Transverse colon (tissue), 4 donors: ENCODE measurements at regions not wholly inside any gene's neighbourhood (a gene's known extent, or its start where the extent isn't known, plus 50 kb on each side); places are given as distances from the start of the nearest gene placed in this dataset.

Experiments
- DNase-seq: peaks from one replicate; pipeline ENCODE4 v3.0.0-alpha.2; 2019
- H3K27ac ChIP-seq, 4 donors: fragments of 200-600 bp; sonication (generic); 2 replicates each; pipeline ENCODE4 v1.5.1; 2016 to 2018; ENCODE audit warnings: inconsistent platforms in 4 of 4
- H3K27me3 ChIP-seq: fragments of 200-600 bp; sonication (generic); 2 replicates; pipeline ENCODE4 v1.5.1; 2017; ENCODE audit warnings: inconsistent platforms
- H3K36me3 ChIP-seq, 4 donors: fragments of 200-600 bp; sonication (generic); 2 replicates each; pipeline ENCODE4 v1.5.1; 2017 to 2019; ENCODE audit warnings: inconsistent platforms in 4 of 4
- H3K4me1 ChIP-seq, 4 donors: fragments of 200-600 bp; sonication (generic); 2 replicates each; pipeline ENCODE4 v1.5.1; 2017 to 2020; ENCODE audit warnings: inconsistent platforms in 4 of 4
- H3K4me3 ChIP-seq, 4 donors: fragments of 200-600 bp; sonication (generic); 1 replicate in 1 of 4; 2 replicates in 3 of 4; pipeline versions ENCODE4 v1.5.1 to v1.6.1; 2017 to 2019; ENCODE audit warnings: inconsistent platforms in 4 of 4
- H3K9me3 ChIP-seq, 2 donors: fragments of 200-600 bp; sonication (generic); 2 replicates each; pipeline ENCODE4 v1.5.1; 2017 to 2019; ENCODE audit warnings: inconsistent platforms in 2 of 2
- CTCF ChIP-seq, 5 experiments: fragments of 200-600 bp in 3 of 5; fragments of 450-650 bp in 2 of 5; sonication (generic) in 3 of 5; IDR thresholded peaks; 1 replicate in 2 of 5; 2 replicates in 3 of 5; pipeline ENCODE4 v1.5.1; 2016 to 2017; ENCODE audit warnings: antibody characterized with exemption in 5 of 5, inconsistent platforms in 3 of 5, mild to moderate bottlenecking in 2 of 5, moderate library complexity in 1 of 5
- EP300 ChIP-seq: sonication (generic); formaldehyde crosslinking; IDR thresholded peaks from one replicate; pipeline ENCODE4 v1.6.1; 2017; ENCODE audit warnings: antibody characterized with exemption, low read depth
- POLR2A ChIP-seq: fragments of 450-650 bp; IDR thresholded peaks from one replicate; pipeline ENCODE4 v1.6.1; 2016; ENCODE audit warnings: antibody characterized with exemption, mild to moderate bottlenecking, moderate library complexity
- POLR2AphosphoS5 ChIP-seq, 3 donors: sonication (generic); formaldehyde crosslinking; IDR thresholded peaks; one replicate each; pipeline ENCODE4 v1.6.1; 2016; ENCODE audit warnings: antibody characterized with exemption in 3 of 3
- WGBS, 2 donors: methylation state at CpG; one replicate each; pipeline ENCODE4 v1.1.5; 2018; ENCODE audit warnings: low coverage in 1 of 2; 5-methylcytosine and 5-hydroxymethylcytosine counted together
- in situ Hi-C, 4 donors: fragments of 200-750 bp; cut with MboI; loops; one replicate each; pipeline versions ENCODE4 v1.15.0 to v1.15.1; 2017; ENCODE audit warnings: low sequenced_read_pairs in 3 of 4, low pct_ligation_motif_present in 1 of 4, low pct_unique_long_range_greater_than_20kb in 1 of 4
- intact Hi-C: fragments of 100-400 bp; cut with DNase I; formaldehyde crosslinking; loops from one replicate; pipeline ENCODE4 v1.15.1; 2023; ENCODE audit warnings: low total_unique reads

GRCh38 chr2:175630280-175631244 lies 371.5 kb downstream of the LNPK start:
- TF ChIP-seq EP300 (no peak), CTCF (IDR thresholded peaks at IDR 0.05) (no peak), POLR2A (no peak)
- Histone ChIP-seq H3K27ac (peak overlapping the region; percentile 29 to 65 (median 49)), H3K27me3 (no peaks in the 10 kb centered on the region), H3K4me1 (peaks cover 0 to 12% (median 5%) of the 10 kb centered on the region in 4 donors), H3K36me3 (no peaks in the 10 kb centered on the region), H3K9me3 (no peaks in the 10 kb centered on the region), H3K4me3 (no peak overlapping the region)
- in situ Hi-C loops (no loop called here), intact Hi-C loops (no loop called here)
- WGBS, 2 donors, result 40 to 41% methylated on average over 6 to 15 of the region's 15 CpGs
- no peak for DNase-seq

- peaks cover 0 to 12% (median 5%) of the 10 kb centered on the region in 4 donors for H3K4me1 ChIP-seq
- no peak overlapping the region for H3K27ac ChIP-seq
- no peaks in the 10 kb centered on the region for H3K9me3 ChIP-seq
- H3K27me3 ChIP-seq, result no peaks in the 10 kb centered on the region
- no peak overlapping the region for H3K4me3 ChIP-seq
- TF ChIP-seq CTCF (IDR thresholded peaks at IDR 0.05) (no peak), POLR2AphosphoS5 (IDR thresholded peaks at IDR 0.05) (no peak), POLR2A (no peak)
- in situ Hi-C loops (no loop called here), intact Hi-C loops (no loop called here)
- H3K36me3 ChIP-seq, result no peaks in the 10 kb centered on the region
- no peak for DNase-seq
Observed at GRCh38 chr2:175628243-175628642, 373.8 kb downstream of the LNPK start.

GRCh38 chr2:175627405-175627804 lies 374.7 kb downstream of the LNPK start:
- Histone ChIP-seq H3K27ac (no peak overlapping the region), H3K36me3 (no peaks in the 10 kb centered on the region), H3K27me3 (no peaks in the 10 kb centered on the region), H3K9me3 (no peaks in the 10 kb centered on the region), H3K4me3 (no peak overlapping the region), H3K4me1 (peaks cover 0 to 12% (median 5%) of the 10 kb centered on the region in 4 donors)
- in situ Hi-C loops, result no loop called here
- TF ChIP-seq EP300, result no peak
- no peak for TF ChIP-seq POLR2AphosphoS5 (IDR thresholded peaks at IDR 0.05)
- no peak for TF ChIP-seq POLR2A
- TF ChIP-seq CTCF (IDR thresholded peaks at IDR 0.05), result no peak
- no peak for DNase-seq
- intact Hi-C loops, result no loop called here

- 48 to 60% methylated on average over 3 to 4 of the region's 4 CpGs for WGBS, 2 donors
- intact Hi-C loops, result no loop called here
- in situ Hi-C loops, result no loop called here
- Histone ChIP-seq H3K4me3 (no peak overlapping the region), H3K27ac (no peak overlapping the region), H3K36me3 (no peaks in the 10 kb centered on the region), H3K9me3 (no peaks in the 10 kb centered on the region), H3K4me1 (peaks cover 0 to 11% (median 5%) of the 10 kb centered on the region in 4 donors), H3K27me3 (no peaks in the 10 kb centered on the region)
- no peak for DNase-seq
- TF ChIP-seq EP300, result no peak
- TF ChIP-seq POLR2AphosphoS5 (IDR thresholded peaks at IDR 0.05), result no peak
- no peak for TF ChIP-seq POLR2A
- no peak for TF ChIP-seq CTCF (IDR thresholded peaks at IDR 0.05)
Observed at GRCh38 chr2:175626796-175627195, 375.3 kb downstream of the LNPK start.
